ENCODE measurements at regions not wholly inside any gene's neighbourhood (a gene's known extent, or its start where the extent isn't known, plus 50 kb on each side); places are given as distances from the start of the nearest gene placed in this dataset.
A peak's percentile ranks its signal among the peaks of the same experiment; 100 is the strongest.

GRCh38 chr3:177414093-177414492 lies 216.8 kb upstream of the TBL1XR1 start:
- Mint-ChIP-seq H3K9me3 (ENCODE audit: low read depth) (no peaks in the 10 kb centered on the region), H3K4me1 (ENCODE audit: low read depth) (peaks cover 32% of the 10 kb centered on the region), H3K27ac (ENCODE audit: unreplicated experiment) (no peak overlapping the region), H3K36me3 (ENCODE audit: low read depth) (no peaks in the 10 kb centered on the region), H3K4me3 (ENCODE audit: unreplicated experiment) (no peak overlapping the region), H3K27me3 (ENCODE audit: low read depth) (no peaks in the 10 kb centered on the region)
- TF ChIP-seq CTCF (IDR thresholded peaks at IDR 0.05), result no peak
- DNase-seq (ENCODE audit: low spot score), result no peak

GRCh38 chr3:177418787-177419186 lies 221.5 kb upstream of the TBL1XR1 start:
- no peaks in the 10 kb centered on the region for H3K9me3 Mint-ChIP-seq (ENCODE audit: low read depth)
- H3K27me3 Mint-ChIP-seq (ENCODE audit: low read depth), result no peaks in the 10 kb centered on the region
- H3K4me1 Mint-ChIP-seq (ENCODE audit: low read depth), result peaks cover 60% of the 10 kb centered on the region
- no peak for TF ChIP-seq CTCF (IDR thresholded peaks at IDR 0.05)
- H3K4me3 Mint-ChIP-seq (ENCODE audit: unreplicated experiment), result no peak overlapping the region
- no peak for DNase-seq (ENCODE audit: low spot score)
- H3K27ac Mint-ChIP-seq (ENCODE audit: unreplicated experiment), result no peak overlapping the region
- no peaks in the 10 kb centered on the region for H3K36me3 Mint-ChIP-seq (ENCODE audit: low read depth)

GRCh38 chr3:177419904-177420601 lies 222.8 kb upstream of the TBL1XR1 start:
- Mint-ChIP-seq H3K27me3 (ENCODE audit: low read depth) (no peaks in the 10 kb centered on the region), H3K9me3 (ENCODE audit: low read depth) (no peaks in the 10 kb centered on the region), H3K27ac (ENCODE audit: unreplicated experiment) (peak overlapping the region; percentile 75), H3K4me1 (ENCODE audit: low read depth) (peaks cover 69% of the 10 kb centered on the region), H3K36me3 (ENCODE audit: low read depth) (no peaks in the 10 kb centered on the region), H3K4me3 (ENCODE audit: unreplicated experiment) (no peak overlapping the region)
- no peak for TF ChIP-seq CTCF (IDR thresholded peaks at IDR 0.05)
- no peak for DNase-seq (ENCODE audit: low spot score)

GRCh38 chr3:177420651-177421480 lies 223.6 kb upstream of the TBL1XR1 start:
- no peak for DNase-seq (ENCODE audit: low spot score)
- Mint-ChIP-seq H3K9me3 (ENCODE audit: low read depth) (no peaks in the 10 kb centered on the region), H3K4me1 (ENCODE audit: low read depth) (peaks cover 72% of the 10 kb centered on the region), H3K36me3 (ENCODE audit: low read depth) (no peaks in the 10 kb centered on the region), H3K27ac (ENCODE audit: unreplicated experiment) (peak overlapping the region; percentile 75), H3K4me3 (ENCODE audit: unreplicated experiment) (no peak overlapping the region), H3K27me3 (ENCODE audit: low read depth) (no peaks in the 10 kb centered on the region)
- no peak for TF ChIP-seq CTCF (IDR thresholded peaks at IDR 0.05)

GRCh38 chr3:177421481-177421785 lies 224.2 kb upstream of the TBL1XR1 start:
- DNase-seq (ENCODE audit: low spot score), result no peak
- Mint-ChIP-seq H3K27ac (ENCODE audit: unreplicated experiment) (no peak overlapping the region), H3K36me3 (ENCODE audit: low read depth) (no peaks in the 10 kb centered on the region), H3K27me3 (ENCODE audit: low read depth) (no peaks in the 10 kb centered on the region), H3K9me3 (ENCODE audit: low read depth) (no peaks in the 10 kb centered on the region), H3K4me1 (ENCODE audit: low read depth) (peaks cover 75% of the 10 kb centered on the region), H3K4me3 (ENCODE audit: unreplicated experiment) (no peak overlapping the region)
- TF ChIP-seq CTCF (IDR thresholded peaks at IDR 0.05), result no peak

All from chondrocyte (in vitro differentiated cells).